Activated CD8-positive, alpha-beta memory T cell treated with anti-CD3 and anti-CD28 coated beads, Interleukin-2, amount 50 U/mL, for 24 hours (primary cell): ENCODE measurements at regions not wholly inside any gene's neighbourhood (a gene's known extent, or its start where the extent isn't known, plus 50 kb on each side); places are given as distances from the start of the nearest gene placed in this dataset.
"Not testable (repeated sequence)": the region's sequence is repeated elsewhere in the genome, so short reads cannot be mapped to it uniquely, and the experiment has no call there.

ENCODE experiments used
- DNase-seq: peaks from one replicate; pipeline ENCODE4 v3.0.0-alpha.2; 2020; ENCODE audit errors: extremely low read depth

GRCh38 chr5:99019812-99020697, 91.2 kb upstream of the CHD1 start:
- no peak for DNase-seq

- no peak for DNase-seq
Observed at GRCh38 chr5:99019254-99019653, 90.4 kb upstream of the CHD1 start.

- DNase-seq = no peak
Observed at GRCh38 chr5:99010294-99010693, 81.5 kb upstream of the CHD1 start.

- not testable (repeated sequence) for DNase-seq
Observed at GRCh38 chr5:99008009-99008408, 79.2 kb upstream of the CHD1 start.

GRCh38 chr5:99005506-99005905, 76.7 kb upstream of the CHD1 start:
- DNase-seq = no peak

- no peak for DNase-seq
Observed at GRCh38 chr5:99004960-99005359, 76.2 kb upstream of the CHD1 start.

- no peak for DNase-seq
Observed at GRCh38 chr5:99000876-99001275, 72.1 kb upstream of the CHD1 start.

- no peak for DNase-seq
Observed at GRCh38 chr5:99000221-99000620, 71.4 kb upstream of the CHD1 start.

- no peak for DNase-seq
Observed at GRCh38 chr5:98999631-99000030, 70.8 kb upstream of the CHD1 start.

GRCh38 chr5:98997000-98997399, 68.2 kb upstream of the CHD1 start:
- DNase-seq = no peak

GRCh38 chr5:98994611-98995010, 65.8 kb upstream of the CHD1 start:
- DNase-seq = no peak

- DNase-seq = no peak
Observed at GRCh38 chr5:98993512-98993911, 64.7 kb upstream of the CHD1 start.

GRCh38 chr5:98992552-98992951, 63.7 kb upstream of the CHD1 start:
- no peak for DNase-seq

- no peak for DNase-seq
Observed at GRCh38 chr5:98989727-98990126, 60.9 kb upstream of the CHD1 start.

GRCh38 chr5:98986587-98986986, 57.8 kb upstream of the CHD1 start:
- DNase-seq = no peak

GRCh38 chr5:98982880-98983279, 54.1 kb upstream of the CHD1 start:
- no peak for DNase-seq
